ENCODE measurements at regions not wholly inside any gene's neighbourhood (a gene's known extent, or its start where the extent isn't known, plus 50 kb on each side); places are given as distances from the start of the nearest gene placed in this dataset.

DNA sequence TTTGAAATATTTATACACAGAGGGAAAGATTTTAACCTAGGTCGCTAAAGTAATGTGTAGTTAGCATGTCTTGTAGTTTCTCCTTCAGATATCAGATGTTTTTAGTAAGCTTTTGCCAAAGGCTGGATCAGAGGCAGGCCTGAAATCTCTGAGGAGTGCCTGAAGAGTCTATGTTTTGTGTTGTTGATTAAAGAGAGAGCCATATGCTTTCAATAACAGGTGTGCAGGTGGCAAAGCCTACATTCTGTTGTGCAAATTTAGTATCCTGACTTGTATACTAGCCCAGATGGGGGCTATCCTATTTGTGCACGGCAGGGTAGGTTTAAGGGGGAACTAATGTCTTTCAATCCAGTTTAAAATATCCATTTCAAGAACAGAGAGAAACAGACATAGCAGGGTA is 167.1 kb upstream of the ATXN1 start:
- Mint-ChIP-seq H3K27ac (no peak overlapping the region), H3K4me1 (peaks cover 5 to 7% of the 10 kb centered on the region in 2 experiments), H3K27me3 (ENCODE audit: low read depth) (no peaks in the 10 kb centered on the region), H3K9me3 (peaks cover 0 to 2% of the 10 kb centered on the region in 2 experiments; a peak in 2 of 5 replicates), H3K4me3 (no peak overlapping the region), H3K36me3 (ENCODE audit: insufficient read depth in 1 of 3, low read depth in 3 of 3) (no peaks in the 10 kb centered on the region)
- Histone ChIP-seq H2BK120ac (ENCODE audit: low read depth, low read length, poor library complexity, severe bottlenecking) (no peak overlapping the region), H3K18ac (ENCODE audit: insufficient read length, low read depth, low read length) (no peak overlapping the region), H4K5ac (ENCODE audit: insufficient read length, low read depth, low read length) (no peak overlapping the region), H2AK5ac (ENCODE audit: insufficient read length, low read length) (no peak overlapping the region), H3K14ac (ENCODE audit: insufficient read depth, low read length) (no peak overlapping the region), H3K9me3 (ENCODE audit: control insufficient read depth, low read depth, low read length) (no peaks in the 10 kb centered on the region), H2BK20ac (ENCODE audit: low read depth, low read length, poor library complexity, severe bottlenecking) (no peak overlapping the region), H3K23me2 (ENCODE audit: insufficient read length, low read depth, low read length, poor library complexity, severe bottlenecking) (no peaks in the 10 kb centered on the region), H3K79me1 (ENCODE audit: insufficient read depth, low read depth, low read length, poor library complexity, severe bottlenecking) (no peaks in the 10 kb centered on the region), H4K8ac (replicated peaks; ENCODE audit: insufficient read length, low read depth, low read length) (no peak overlapping the region), H3K27me3 (ENCODE audit: insufficient read depth, low read length) (no peaks in the 10 kb centered on the region), H3K56ac (ENCODE audit: insufficient read length, low read depth, low read length) (no peak overlapping the region), H2AFZ (ENCODE audit: low read length) (no peak overlapping the region), H3T11ph (ENCODE audit: low read length) (no peak overlapping the region), H3K23ac (ENCODE audit: insufficient read length, low read depth, low read length) (no peak overlapping the region), H2BK15ac (ENCODE audit: low read depth, low read length) (no peak overlapping the region), H3K9ac (ENCODE audit: extremely low read depth, insufficient read length, low read length) (no peak overlapping the region), H2BK5ac (ENCODE audit: insufficient read length, low read length) (no peak overlapping the region), H3K4me1 (ENCODE audit: insufficient read depth, low read length) (no peaks in the 10 kb centered on the region), H4K20me1 (ENCODE audit: control insufficient read depth, insufficient read depth, insufficient read length) (no peaks in the 10 kb centered on the region), H4K91ac (ENCODE audit: insufficient read length, low read depth, low read length) (no peak overlapping the region), H2BK12ac (ENCODE audit: insufficient read length, low read depth, low read length) (no peak overlapping the region), H3K4ac (ENCODE audit: low read depth, low read length) (no peak overlapping the region), H3K4me2 (ENCODE audit: insufficient read depth, insufficient read length, low read length) (no peak overlapping the region), H3K27ac (ENCODE audit: insufficient read length, low read depth, low read length) (no peak overlapping the region), H3K79me2 (ENCODE audit: insufficient read depth, low read length) (no peaks in the 10 kb centered on the region)
- no peak for DNase-seq
- no CpG with 5 or more reads among the region's 2 CpGs for WGBS (ENCODE audit: extremely low coverage, insufficient read length, low lambda C conversion rate)
- TF ChIP-seq, protein P1, sequence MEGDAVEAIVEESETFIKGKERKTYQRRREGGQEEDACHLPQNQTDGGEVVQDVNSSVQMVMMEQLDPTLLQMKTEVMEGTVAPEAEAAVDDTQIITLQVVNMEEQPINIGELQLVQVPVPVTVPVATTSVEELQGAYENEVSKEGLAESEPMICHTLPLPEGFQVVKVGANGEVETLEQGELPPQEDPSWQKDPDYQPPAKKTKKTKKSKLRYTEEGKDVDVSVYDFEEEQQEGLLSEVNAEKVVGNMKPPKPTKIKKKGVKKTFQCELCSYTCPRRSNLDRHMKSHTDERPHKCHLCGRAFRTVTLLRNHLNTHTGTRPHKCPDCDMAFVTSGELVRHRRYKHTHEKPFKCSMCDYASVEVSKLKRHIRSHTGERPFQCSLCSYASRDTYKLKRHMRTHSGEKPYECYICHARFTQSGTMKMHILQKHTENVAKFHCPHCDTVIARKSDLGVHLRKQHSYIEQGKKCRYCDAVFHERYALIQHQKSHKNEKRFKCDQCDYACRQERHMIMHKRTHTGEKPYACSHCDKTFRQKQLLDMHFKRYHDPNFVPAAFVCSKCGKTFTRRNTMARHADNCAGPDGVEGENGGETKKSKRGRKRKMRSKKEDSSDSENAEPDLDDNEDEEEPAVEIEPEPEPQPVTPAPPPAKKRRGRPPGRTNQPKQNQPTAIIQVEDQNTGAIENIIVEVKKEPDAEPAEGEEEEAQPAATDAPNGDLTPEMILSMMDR (conservative IDR thresholded peaks at IDR 0.05): no peak
